ENCODE measurements at regions not wholly inside any gene's neighbourhood (a gene's known extent, or its start where the extent isn't known, plus 50 kb on each side); places are given as distances from the start of the nearest gene placed in this dataset.

DNA sequence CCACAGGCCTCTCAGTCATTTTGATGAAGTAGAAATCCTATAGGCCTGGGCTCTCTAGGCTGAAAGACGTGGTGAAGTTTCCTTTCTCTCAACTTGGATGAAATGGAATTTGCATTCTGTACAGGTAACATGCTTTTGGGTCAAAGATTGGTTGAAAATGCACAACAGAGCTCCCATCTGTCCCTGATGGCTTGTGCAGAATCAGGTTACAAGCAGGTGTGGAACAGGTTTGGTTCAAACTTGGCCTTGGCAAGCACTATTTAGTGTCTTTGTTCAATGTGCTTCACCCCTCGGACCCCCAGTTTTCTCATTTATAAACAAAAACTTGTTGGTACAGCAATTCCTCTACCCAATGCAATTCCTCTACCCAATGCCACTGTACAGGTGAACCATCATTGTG lies 1493.0 kb downstream of the AACS start:
- no peak overlapping the region for H3K4me3 Mint-ChIP-seq
- no peak overlapping the region for H3K27ac Mint-ChIP-seq
- no peak for ATAC-seq

DNA sequence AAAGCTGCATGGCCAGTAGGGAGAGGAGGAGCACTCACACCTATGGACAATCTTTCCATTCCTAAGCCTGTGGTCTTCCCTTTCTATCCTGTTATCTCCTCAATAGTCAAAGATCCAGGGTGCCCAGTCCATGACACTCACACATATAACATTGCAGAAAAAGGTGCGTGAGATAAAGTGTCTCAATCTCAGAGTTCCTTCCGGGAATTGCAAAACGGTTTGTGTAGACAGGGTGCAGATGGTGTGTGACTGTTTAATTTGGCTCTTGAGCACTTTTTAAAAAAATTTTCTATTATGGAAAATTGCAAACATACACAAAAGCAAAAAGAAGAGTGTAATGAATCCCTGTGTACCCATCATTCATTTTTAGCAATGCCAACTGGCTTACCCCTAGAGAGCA lies 1493.6 kb downstream of the AACS start:
- no peak overlapping the region for H3K4me3 Mint-ChIP-seq
- H3K4me1 Mint-ChIP-seq: no peaks in the 10 kb centered on the region
- no peak for DNase-seq (ENCODE audit: low spot score in 2 of 2)
- no peak overlapping the region for H3K27ac Mint-ChIP-seq
- H3K9me3 Mint-ChIP-seq: no peaks in the 10 kb centered on the region
- no peak for ATAC-seq
- no peaks in the 10 kb centered on the region for H3K36me3 Mint-ChIP-seq

More for the DNA sequence above, 1493.0 kb downstream of the AACS start:
- Mint-ChIP-seq H3K36me3 (no peaks in the 10 kb centered on the region), H3K9me3 (no peaks in the 10 kb centered on the region), H3K4me1 (no peaks in the 10 kb centered on the region)
- DNase-seq (ENCODE audit: low spot score in 2 of 2): no peak

DNA sequence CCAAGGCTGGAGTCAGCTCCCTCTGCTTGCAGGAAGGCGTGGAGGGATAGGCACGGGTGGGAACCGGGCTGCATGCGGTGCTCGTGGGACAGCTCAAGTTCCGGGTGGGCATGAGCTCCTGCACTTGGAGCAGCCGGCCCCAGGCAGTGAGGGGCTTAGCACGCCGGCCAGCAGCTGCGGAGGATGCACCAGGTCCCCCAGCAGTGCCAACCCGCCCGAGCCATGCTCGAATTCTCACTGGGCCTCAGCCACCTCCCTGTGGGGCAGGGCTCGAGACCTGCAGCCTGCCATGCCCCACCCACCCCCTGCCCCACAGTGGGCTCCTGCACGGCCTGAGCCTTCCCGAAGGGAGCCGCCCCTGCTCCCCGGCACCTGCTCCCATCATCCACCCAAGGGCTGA lies 1501.8 kb downstream of the AACS start:
- Mint-ChIP-seq H3K9me3 (peaks cover 3% of the 10 kb centered on the region), H3K4me3 (no peak overlapping the region), H3K4me1 (no peaks in the 10 kb centered on the region), H3K36me3 (no peaks in the 10 kb centered on the region), H3K27ac (no peak overlapping the region)
- ATAC-seq: no peak
- no peak for DNase-seq (ENCODE audit: low spot score in 2 of 2)

DNA sequence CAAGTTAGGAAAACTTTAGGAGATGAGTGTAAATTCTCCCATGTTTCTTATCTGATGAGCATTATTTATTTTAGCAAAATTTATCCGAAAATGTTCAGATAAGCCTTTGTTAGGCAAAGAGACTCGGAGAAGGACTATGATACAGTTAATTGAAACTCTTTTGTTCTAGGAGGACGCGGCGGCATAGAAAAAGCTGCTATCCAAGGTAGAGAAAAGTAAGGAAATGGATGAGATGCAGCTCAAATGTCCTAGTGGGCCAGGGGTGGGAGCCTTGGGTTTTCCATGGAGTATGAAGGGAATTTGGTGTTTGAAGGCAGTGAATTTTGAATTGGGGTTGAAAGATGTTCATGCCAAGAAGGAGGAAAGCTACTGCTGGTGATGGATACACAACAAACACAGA lies 1504.5 kb downstream of the AACS start:
- no peak for ATAC-seq
- H3K4me3 Mint-ChIP-seq: no peak overlapping the region
- peaks cover 3% of the 10 kb centered on the region for H3K9me3 Mint-ChIP-seq
- DNase-seq (ENCODE audit: low spot score in 2 of 2): no peak
- H3K36me3 Mint-ChIP-seq: no peaks in the 10 kb centered on the region
- H3K27ac Mint-ChIP-seq: no peak overlapping the region
- no peaks in the 10 kb centered on the region for H3K4me1 Mint-ChIP-seq

DNA sequence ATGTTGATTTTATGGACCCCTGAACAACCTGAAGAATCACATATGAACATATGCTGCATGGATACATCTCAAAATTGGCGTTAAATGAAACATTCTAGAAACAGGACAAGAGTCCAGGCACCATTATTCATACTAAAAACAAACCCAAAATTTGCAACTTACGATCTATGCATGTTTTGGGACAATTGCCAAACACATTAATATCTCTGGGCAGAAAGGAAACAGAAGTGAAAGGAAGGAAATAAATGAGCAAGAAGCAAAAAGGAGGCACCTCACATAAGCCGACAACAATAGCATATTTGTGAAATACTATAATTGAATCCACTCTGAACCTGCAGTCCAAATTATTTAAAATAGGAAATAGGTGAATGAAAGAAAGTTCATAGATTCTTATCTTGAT lies 1505.3 kb downstream of the AACS start:
- H3K36me3 Mint-ChIP-seq: no peaks in the 10 kb centered on the region
- DNase-seq (ENCODE audit: low spot score in 2 of 2): no peak
- no peaks in the 10 kb centered on the region for H3K4me1 Mint-ChIP-seq
- H3K9me3 Mint-ChIP-seq: peaks cover 3% of the 10 kb centered on the region
- no peak for ATAC-seq
- no peak overlapping the region for H3K4me3 Mint-ChIP-seq
- H3K27ac Mint-ChIP-seq: no peak overlapping the region

DNA sequence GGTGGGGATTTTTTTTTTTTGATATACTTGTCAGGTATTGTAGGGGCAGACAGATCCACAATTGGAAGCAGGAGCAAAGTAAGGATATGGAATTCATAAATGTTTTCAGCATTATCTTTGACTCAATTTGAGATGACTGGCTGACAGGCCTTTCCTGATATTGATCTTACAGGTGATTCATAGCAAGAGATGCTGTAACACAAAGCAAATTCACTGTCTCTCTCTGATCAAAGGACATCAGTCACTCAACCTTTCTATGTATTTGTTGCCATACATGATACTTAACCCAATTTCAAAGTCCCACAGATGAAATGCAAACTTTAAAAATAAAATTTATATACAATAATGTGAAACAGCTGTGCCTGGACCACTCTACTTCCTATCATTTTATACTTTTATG lies 1506.9 kb downstream of the AACS start:
- Mint-ChIP-seq H3K9me3 (no peaks in the 10 kb centered on the region), H3K27ac (no peak overlapping the region), H3K36me3 (no peaks in the 10 kb centered on the region), H3K4me3 (no peak overlapping the region), H3K4me1 (no peaks in the 10 kb centered on the region)
- no peak for DNase-seq (ENCODE audit: low spot score in 2 of 2)
- ATAC-seq: peak; percentile 19

DNA sequence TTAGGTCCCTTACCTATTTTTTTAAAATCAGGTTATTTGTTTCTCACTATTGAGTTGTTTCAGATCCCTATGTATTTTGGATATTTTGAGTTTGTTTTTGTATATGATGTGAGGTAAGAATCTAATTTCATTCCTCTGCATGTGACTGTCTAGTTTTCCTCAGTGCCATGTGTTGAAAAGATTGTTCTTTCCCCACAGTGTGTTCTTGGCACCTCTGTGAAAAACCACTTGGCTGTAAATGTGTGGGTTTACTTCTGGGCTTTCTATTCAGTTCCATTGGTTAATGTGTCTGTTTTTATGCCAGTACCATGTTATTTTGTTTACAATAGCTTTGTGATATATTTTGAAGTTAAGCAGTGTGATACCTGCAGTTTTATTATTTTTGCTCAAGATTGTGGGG lies 1516.4 kb downstream of the AACS start:
- H3K27ac Mint-ChIP-seq: no peak overlapping the region
- no peaks in the 10 kb centered on the region for H3K9me3 Mint-ChIP-seq

DNA sequence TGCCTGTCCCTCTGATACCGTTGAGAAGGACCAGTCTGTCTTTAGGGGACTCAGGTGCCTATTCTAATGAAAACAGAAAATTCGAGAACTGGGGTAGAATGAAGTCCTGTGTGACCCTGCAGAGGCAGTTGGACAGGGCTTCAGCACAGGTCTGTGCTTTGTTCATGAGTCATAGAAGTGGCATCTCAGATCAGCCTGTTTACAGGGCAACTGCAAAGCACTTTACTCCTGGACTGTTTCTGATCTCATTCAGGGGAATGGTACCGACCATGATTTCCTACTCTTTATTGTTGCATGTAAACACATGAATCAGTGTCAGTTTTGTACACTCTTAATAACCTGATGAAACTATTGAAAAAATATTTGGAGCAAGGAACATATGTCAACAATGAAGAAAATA lies 1517.0 kb downstream of the AACS start:
- DNase-seq (ENCODE audit: low spot score in 2 of 2): no peak
- Mint-ChIP-seq H3K4me1 (no peaks in the 10 kb centered on the region), H3K9me3 (no peaks in the 10 kb centered on the region), H3K36me3 (no peaks in the 10 kb centered on the region), H3K27ac (no peak overlapping the region), H3K4me3 (no peak overlapping the region)
- ATAC-seq: no peak

More for the DNA sequence above, 1516.4 kb downstream of the AACS start:
- no peak for DNase-seq (ENCODE audit: low spot score in 2 of 2)
- Mint-ChIP-seq H3K36me3 (no peaks in the 10 kb centered on the region), H3K4me1 (no peaks in the 10 kb centered on the region), H3K4me3 (no peak overlapping the region)
- ATAC-seq: no peak

DNA sequence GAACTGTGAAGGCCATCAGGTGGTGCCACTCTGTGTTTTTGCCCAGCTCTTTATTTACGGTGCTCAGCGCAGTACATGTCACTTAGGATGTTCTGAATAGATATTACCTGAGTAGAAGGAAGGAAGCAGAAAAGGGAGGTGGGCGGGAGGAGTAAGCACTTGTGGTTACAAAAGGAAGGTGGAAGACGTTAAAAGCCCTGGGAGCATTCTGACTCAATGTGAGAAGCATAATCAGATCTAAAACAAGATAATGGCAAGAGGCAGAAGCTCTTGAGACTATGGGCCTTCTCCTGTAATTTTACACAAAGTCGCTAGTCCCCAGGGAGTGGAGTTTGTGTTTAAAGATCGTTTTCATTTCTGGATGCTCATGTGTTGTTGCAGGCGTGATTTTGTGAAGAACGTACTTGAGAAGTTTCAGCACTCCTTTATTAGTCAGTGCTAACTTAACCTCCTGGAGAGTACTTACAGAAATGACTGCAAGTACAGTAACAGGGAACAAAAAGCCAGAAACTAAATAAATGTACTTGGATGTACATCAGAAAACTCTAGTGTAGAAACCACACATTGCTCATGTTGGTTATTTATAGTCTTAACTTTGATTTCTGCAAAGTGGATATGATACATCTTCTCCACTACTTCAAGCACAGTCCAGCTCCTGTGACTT lies 1523.5 kb downstream of the AACS start:
- H3K27ac Mint-ChIP-seq: no peak overlapping the region
- H3K9me3 Mint-ChIP-seq: no peaks in the 10 kb centered on the region
- DNase-seq (ENCODE audit: low spot score in 2 of 2) (no peak), ATAC-seq (peak; percentile 84)
- H3K4me1 Mint-ChIP-seq: peaks cover 17% of the 10 kb centered on the region
- no peaks in the 10 kb centered on the region for H3K36me3 Mint-ChIP-seq
- H3K4me3 Mint-ChIP-seq: no peak overlapping the region

DNA sequence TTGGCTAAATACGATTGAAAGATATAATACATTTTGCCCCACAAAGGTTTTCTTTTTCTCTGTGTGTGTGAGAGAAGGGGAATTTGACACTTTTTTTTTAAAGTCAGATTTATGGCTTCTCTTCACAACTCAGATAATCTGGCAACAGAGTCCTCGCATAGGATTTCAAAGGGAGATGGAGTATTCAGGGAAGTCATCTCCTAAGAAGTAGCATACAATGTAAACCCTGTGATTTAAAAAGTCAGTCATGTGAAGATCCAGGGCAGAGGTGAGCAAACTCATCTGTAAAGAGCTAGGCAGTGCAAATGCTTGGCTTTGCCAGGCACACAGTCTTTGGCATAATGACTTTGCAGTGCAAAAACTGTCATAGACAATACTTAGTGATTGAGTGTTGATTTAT lies 1526.3 kb downstream of the AACS start:
- Mint-ChIP-seq H3K27ac (no peak overlapping the region), H3K36me3 (no peaks in the 10 kb centered on the region)

DNA sequence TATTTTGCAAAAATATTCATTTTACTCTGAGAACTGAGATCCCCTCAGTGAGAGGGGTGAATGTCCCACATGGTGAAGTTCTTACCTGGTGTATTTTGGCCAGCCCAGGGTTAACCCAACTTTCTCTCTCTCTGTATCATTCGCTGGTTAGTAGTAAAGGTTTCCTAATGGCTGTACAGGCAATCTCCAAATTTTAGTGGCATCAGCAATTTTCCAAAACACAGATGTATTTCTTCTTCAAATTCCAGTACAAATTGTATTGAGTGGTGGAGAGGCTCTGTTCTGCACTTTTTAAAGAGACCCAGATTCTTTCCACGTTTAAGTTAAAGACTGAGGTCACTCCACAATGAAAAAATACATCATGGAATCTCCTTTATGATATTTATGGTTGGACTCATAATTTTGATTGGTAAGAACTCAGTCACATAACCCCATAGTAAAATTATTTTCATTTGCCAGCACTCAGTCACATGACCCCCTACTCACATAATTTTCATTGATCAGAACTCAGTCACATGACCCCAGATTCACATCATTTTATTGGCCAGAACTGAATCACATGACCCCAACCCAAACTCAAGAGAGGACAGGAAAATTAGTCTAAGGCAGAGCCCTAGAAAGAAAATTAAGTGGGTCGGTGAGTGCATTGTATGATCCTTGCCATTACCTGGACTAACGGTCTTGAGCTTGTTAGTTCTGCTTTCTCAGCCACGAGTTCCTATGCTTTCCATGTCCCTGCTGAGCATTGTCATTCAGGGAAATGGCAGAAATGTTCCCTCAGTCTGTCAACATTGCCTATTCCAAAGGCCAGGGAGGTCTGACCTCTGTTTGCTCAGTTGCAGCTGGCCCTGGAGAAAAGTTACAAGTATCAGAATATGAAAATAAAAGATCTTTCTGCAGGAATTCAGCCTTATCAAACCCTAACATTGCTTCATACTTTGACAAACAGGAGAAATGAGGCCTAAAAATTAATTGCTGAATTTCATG lies 1536.2 kb downstream of the AACS start:
- ATAC-seq: no peak
- Mint-ChIP-seq H3K4me1 (no peaks in the 10 kb centered on the region), H3K36me3 (no peaks in the 10 kb centered on the region), H3K27ac (no peak overlapping the region), H3K9me3 (no peaks in the 10 kb centered on the region), H3K4me3 (no peak overlapping the region)
- DNase-seq (ENCODE audit: low spot score in 2 of 2): no peak

More for the DNA sequence above, 1526.3 kb downstream of the AACS start:
- peaks cover 17% of the 10 kb centered on the region for H3K4me1 Mint-ChIP-seq
- H3K4me3 Mint-ChIP-seq: no peak overlapping the region
- H3K9me3 Mint-ChIP-seq: no peaks in the 10 kb centered on the region
- DNase-seq (ENCODE audit: low spot score in 2 of 2) (no peak), ATAC-seq (no peak)

DNA sequence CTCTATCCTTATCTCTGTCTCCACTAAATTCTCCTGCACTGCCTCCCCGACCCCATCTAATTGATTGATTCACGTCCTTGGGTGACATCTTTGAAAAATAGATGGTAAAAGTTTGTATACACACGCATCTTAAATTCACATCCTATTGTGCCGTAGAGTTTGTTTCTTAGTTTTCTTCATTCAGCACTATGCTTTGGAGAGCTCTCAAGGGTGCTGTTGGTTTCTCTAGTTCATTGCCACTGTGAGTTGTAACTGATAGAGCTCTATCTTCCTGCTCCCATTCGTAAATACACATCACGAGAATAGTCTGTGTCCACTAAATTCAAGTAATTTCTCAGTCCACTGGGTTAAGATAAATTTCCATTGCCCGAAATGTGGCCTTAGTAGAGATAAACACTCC lies 1537.4 kb downstream of the AACS start:
- no peak for ATAC-seq
- H3K9me3 Mint-ChIP-seq: no peaks in the 10 kb centered on the region
- no peaks in the 10 kb centered on the region for H3K4me1 Mint-ChIP-seq
- H3K4me3 Mint-ChIP-seq: no peak overlapping the region
- H3K36me3 Mint-ChIP-seq: no peaks in the 10 kb centered on the region
- no peak for DNase-seq (ENCODE audit: low spot score in 2 of 2)
- no peak overlapping the region for H3K27ac Mint-ChIP-seq

DNA sequence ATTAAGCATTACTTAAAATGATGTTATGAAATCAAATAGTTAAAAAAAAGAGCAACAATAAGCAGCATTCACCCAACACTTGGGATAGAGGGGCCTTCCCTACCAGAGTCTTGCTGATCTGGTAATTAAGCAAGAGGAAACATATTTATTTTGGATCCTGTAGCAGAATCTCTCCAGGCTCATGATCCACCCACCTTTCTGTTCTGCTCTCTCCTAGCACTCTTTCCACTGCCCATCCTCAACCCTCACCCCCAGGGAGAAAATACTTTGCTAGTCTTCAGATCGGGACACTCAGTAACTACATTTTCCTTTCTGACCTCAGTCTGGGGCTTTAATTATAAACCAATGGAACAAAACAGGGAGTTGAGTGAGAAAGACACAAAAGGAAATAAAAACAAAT lies 1541.9 kb downstream of the AACS start:
- Mint-ChIP-seq H3K27ac (no peak overlapping the region), H3K4me1 (no peaks in the 10 kb centered on the region), H3K9me3 (peaks cover 3% of the 10 kb centered on the region), H3K36me3 (no peaks in the 10 kb centered on the region), H3K4me3 (no peak overlapping the region)
- DNase-seq (ENCODE audit: low spot score in 2 of 2): no peak
- ATAC-seq: no peak

DNA sequence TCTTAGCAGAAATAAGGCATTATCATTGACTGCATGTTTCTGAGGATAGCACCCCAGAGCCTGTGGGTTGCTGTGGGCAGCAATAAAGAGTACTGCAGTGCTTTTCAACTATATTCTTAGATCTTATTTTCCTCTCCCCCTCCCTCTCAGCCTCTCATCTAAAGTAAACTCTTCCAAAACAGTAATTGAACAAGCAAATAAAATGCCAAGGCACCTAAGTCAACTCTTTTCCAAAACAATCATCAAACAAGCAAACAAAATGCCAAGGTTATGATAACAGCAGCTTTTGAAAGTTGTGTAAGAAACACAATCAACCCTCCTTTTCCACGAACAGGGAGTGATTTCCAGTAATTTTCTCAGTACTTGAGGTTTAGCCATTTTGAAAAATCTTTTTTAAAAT lies 1542.6 kb downstream of the AACS start:
- Mint-ChIP-seq H3K9me3 (peaks cover 6% of the 10 kb centered on the region), H3K27ac (no peak overlapping the region), H3K4me1 (no peaks in the 10 kb centered on the region), H3K36me3 (no peaks in the 10 kb centered on the region), H3K4me3 (no peak overlapping the region)
- DNase-seq (ENCODE audit: low spot score in 2 of 2) (no peak), ATAC-seq (no peak)

DNA sequence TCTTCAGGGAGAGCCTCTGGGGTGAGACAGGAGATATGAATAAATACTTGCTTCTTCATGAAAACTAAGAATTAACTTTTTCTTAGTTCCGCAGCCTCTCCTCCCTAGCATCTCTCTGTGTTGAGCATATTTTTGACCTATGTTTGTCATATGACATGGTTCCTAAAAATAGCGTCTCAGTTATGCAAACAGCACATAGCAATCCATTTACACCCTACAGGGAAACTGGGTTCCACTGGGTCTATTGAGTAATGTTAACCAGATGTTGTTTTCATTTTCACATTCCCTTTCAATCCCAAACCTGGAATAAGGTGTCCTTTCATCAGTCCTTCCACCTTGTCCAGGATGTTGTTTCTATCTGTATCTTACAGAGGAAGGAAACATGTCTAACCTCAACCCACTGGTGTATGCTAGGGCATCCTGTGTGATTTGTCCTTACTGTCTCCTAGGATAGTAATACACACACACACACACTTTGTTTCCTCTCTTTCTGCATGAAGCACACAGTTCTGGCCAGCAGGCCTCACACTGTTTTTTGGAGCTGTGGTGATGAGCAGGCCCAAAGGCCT lies 1543.5 kb downstream of the AACS start:
- Mint-ChIP-seq H3K4me3 (no peak overlapping the region), H3K36me3 (no peaks in the 10 kb centered on the region), H3K4me1 (no peaks in the 10 kb centered on the region), H3K27ac (no peak overlapping the region), H3K9me3 (peaks cover 12% of the 10 kb centered on the region)
- ATAC-seq (no peak), DNase-seq (ENCODE audit: low spot score in 2 of 2) (no peak)

DNA sequence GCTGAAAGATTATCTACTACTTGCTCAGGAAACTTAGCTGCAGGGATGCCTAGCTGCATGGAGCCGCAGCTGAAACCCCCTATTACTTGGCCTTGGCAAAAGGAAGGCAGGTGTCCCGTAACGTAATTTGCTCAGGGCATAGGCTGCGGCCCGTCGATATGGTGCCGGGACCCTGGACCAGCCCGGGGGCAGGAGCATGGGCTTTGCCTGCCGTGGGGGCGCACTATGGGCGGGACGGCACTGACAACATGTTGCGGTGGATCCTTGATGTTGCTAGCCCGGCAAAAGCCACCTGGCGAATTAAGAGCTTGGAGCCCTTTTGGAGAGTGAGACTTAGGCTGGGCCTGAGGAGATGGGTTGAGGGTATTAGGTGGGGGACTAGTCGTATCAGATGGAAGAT lies 1551.2 kb downstream of the AACS start:
- DNase-seq (ENCODE audit: low spot score in 2 of 2): no peak
- no peak for ATAC-seq
- H3K27ac Mint-ChIP-seq: no peak overlapping the region
- no peaks in the 10 kb centered on the region for H3K4me1 Mint-ChIP-seq
- H3K36me3 Mint-ChIP-seq: no peaks in the 10 kb centered on the region
- H3K4me3 Mint-ChIP-seq: no peak overlapping the region
- peaks cover 18% of the 10 kb centered on the region for H3K9me3 Mint-ChIP-seq

All from stimulated activated effector memory CD8-positive, alpha-beta T cell treated with anti-CD3 and anti-CD28 coated beads, Interleukin-12 subunit alpha, Interleukin-12 subunit beta, amount 100 ng/mL, for 72 hours (primary cell).